NCI-H82 treated with DMSO at 0.1 percent for 48 hours (cell line): ENCODE measurements at regions not wholly inside any gene's neighbourhood (a gene's known extent, or its start where the extent isn't known, plus 50 kb on each side); places are given as distances from the start of the nearest gene placed in this dataset.

Source experiments
- DNase-seq: peaks from one replicate; lab custom pipeline; 2025; ENCODE audit not compliant: unreplicated experiment; lab: John Stamatoyannopoulos, UW

GRCh38 chr9:94159069-94159939 lies 75.0 kb downstream of the PTPDC1 start:
- no peak for DNase-seq

DNA sequence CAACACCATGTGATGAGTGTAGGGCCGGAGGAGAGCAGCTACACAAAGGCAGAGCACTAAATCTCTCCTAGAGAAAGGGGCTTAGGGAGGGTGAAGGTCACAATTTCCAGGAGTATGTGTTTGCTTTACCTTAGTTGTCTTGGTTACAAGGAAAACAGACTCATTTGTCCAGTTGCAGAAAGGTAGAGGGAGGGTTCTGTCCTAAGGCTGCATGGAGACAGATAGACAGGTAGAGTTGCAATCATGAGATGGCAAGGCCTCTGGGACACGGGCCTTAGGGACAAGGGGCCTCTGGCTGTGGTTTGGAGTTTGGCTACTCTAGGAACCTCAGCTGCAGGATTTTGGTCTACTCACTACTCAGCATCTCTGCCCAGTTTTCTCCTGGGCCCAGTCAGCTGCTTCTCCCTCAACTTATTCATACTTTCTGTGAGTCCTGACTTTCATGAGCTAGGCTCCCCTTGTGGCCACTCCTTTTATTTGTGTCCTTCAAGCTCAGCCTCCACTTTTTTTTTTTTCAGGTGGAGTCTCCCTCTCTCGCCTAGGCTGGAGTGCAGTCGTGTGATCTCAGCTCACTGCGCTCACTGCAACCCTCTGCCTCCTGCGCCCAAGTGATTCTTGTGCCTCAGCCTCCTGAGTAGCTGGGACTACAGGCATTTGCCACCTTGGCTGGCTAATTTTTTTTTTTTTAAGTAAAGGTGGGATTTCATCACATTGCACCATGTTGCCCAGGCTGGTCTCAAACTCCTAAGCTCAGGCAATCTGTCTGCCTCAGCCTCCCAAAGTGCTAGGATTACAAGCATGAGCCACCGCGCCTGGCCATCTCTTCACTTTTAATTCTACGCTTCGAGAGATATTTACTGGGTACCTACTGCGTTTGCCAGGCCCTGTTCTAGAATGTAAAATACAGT lies 76.6 kb downstream of the PTPDC1 start:
- DNase-seq: no peak

GRCh38 chr9:94161673-94162072 lies 77.4 kb downstream of the PTPDC1 start:
- DNase-seq: no peak

DNA sequence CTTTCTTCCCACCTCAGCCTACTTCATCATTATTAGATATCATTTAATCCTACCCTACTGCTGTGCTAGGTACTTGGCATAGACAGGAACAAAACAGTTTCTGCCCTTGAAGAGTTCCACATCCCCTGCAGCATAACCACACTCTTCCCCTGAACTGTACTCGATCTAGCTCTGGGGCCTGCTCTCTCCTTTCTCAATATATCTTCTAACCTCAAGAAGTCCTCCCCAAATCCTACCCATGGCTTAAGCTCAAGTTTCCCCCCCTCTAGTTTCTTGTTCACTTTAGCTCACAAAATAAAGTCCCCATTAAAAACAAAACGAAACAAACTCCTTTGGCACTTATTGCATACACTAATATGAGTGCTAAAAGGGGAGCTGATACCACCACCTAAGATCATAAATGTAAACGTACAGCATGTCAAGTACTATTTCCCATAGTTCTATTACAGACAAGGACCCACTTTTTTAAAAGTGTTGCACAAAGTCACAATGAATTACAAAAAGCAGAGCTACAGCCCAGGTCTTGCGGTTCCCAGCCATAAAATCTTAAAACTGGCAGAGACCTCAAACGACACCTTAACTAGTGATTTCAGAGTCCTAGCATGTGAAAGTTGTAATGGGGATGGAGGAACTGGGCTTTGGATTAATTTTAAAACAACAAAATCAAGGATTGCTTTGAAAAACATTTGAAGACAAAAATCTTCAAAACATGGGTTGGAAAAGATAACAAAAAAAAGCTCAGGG lies 80.7 kb downstream of the PTPDC1 start:
- DNase-seq: no peak

- peak; percentile 97 for DNase-seq
Measured at GRCh38 chr9:94165592-94166235, 81.5 kb downstream of the PTPDC1 start.

- DNase-seq: peak; percentile 93
Measured at GRCh38 chr9:94166236-94166975, 82.1 kb downstream of the PTPDC1 start.

- no peak for DNase-seq
Measured at GRCh38 chr9:94166976-94167346, 82.7 kb downstream of the PTPDC1 start.

DNA sequence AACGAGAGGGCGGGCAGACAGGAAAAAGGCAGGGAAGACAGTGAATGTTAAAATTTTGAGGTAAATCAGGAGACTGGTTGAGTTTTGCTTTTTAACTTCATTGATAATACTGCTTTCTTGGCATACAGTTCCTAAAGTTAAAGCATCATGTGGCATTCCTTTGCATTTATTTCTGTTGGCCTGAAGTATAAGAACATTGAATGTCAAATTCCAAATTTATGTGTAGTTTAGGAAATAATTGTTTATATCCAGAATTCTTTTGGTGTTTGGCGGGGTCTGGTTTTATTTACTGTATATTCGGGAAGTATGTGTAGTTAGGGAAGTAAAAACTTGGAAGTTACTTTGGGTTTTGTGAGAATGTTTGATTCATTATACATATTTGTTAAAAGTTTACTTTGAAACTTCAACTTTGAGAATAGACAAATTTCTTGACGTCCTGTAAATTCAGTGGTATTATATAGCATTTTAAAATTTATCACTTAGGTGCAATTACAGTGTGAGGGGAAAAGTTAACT lies 83.2 kb downstream of the PTPDC1 start:
- DNase-seq: no peak

DNA sequence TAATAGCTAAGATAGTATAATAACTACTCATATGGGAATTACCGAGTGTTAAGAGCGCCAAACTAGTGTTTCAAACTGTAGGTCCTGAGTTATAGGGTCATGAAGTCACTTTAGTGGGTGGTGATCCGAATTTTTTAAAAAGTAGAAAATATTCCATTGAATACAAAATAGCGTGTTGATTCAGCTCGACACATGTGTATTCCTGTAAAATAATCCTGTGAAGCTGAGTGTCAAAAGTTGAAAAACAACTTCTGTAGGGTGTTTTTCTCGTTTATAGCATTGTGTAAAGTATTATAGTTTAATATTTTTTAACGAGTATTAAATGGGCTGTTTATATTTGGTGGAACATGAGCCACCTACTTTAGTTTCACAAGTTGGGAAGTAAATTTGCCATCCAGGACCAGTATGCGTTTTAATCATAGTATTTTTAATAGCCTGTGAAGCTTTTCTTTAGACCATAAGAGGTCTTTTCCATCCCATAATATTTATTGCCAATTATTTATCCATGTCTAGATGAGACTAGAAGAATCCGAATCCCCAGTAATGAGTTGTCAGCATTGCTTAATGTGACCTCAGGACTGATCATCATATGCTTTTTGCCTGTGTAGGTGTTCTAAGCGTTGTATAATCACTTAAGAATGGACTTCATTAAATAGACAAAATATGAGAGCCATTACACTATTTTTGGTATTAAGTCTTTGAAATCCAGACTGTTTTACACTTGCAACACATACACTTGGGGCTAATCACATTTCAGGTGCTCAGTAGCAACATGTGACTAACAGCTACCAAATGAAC lies 84.1 kb downstream of the PTPDC1 start:
- no peak for DNase-seq

GRCh38 chr9:94169968-94170367 lies 85.7 kb downstream of the PTPDC1 start:
- no peak for DNase-seq

GRCh38 chr9:94173632-94174031 lies 85.5 kb upstream of the ZNF169 start:
- DNase-seq: no peak

DNA sequence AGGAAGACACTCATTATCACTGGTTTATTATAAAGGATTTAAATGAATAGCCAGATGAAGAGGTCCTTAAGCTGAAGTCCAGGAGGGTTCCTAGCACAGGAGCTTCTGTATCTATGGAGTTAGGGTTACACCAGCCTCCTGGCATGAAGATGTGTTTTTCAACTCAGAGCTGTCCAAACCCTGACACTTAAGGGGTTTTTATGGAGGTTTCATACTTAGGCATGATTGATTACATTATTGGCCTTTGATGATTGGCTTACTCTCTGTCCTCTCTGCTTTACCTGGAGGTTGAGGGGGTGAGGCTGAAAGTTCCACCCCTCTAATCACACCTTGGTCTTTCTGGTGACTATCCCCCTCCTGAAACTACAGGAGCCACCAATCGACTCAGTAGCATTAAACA lies 84.9 kb upstream of the ZNF169 start:
- no peak for DNase-seq

- DNase-seq: no peak
Measured at GRCh38 chr9:94175669-94176068, 83.4 kb upstream of the ZNF169 start.

DNA sequence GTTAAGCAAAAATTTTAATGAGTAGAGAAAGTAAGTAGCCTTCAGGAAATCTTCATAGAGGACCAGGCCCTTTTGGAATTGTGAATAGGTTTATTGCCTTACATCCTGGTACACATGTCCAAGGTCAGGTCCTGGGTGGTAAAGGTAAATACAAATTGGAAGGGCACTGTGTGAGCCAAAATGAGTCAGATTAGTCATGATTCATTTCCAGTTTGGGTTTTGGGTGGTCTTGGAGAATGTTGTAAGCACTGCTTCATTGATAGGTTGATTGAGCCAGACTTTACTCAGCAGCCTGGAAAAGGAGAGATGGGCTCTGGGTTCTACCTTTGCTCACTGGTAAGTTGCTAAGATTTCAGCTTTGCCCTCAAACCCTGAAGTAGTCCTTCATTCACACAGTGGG lies 82.5 kb upstream of the ZNF169 start:
- DNase-seq: no peak

- no peak for DNase-seq
Measured at GRCh38 chr9:94178927-94179326, 80.2 kb upstream of the ZNF169 start.

GRCh38 chr9:94181408-94182181 lies 77.5 kb upstream of the ZNF169 start:
- no peak for DNase-seq

DNA sequence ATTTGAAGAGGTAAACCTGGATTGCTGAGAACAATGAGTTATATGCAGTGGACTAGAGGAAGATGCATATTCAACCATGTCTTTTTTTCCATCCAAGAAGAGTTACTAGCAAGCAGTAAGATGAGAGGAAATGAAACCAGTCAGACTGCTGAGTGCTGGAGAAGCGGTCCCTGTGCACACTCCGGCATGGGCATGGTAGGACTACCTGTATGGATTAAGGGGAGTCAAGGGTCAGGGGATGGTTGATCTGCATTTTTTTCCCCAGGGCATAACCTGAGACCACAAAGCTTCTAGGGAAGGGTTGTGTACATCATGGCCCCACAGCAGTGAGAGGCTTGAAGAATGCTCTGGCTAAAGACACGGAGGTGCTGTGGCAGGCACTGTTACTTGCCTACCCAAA lies 76.6 kb upstream of the ZNF169 start:
- DNase-seq: no peak

GRCh38 chr9:94183240-94183999 lies 75.7 kb upstream of the ZNF169 start:
- no peak for DNase-seq
